ENCODE measurements at regions not wholly inside any gene's neighbourhood (a gene's known extent, or its start where the extent isn't known, plus 50 kb on each side); places are given as distances from the start of the nearest gene placed in this dataset.
"Not testable (repeated sequence)": the region's sequence is repeated elsewhere in the genome, so short reads cannot be mapped to it uniquely, and the experiment has no call there.

GRCh38 chr9:106218427-106218826 lies 524.1 kb downstream of the TMEM38B start:
- TF ChIP-seq POLR2A (IDR thresholded peaks at IDR 0.05) (no peak), CTCF (IDR thresholded peaks at IDR 0.05) (no peak), POLR2AphosphoS5 (IDR thresholded peaks at IDR 0.05) (no peak)
- intact Hi-C loops (cut with DNase I), result no loop called here
- Histone ChIP-seq H3K36me3 (no peaks in the 10 kb centered on the region), H3K27me3 (replicated peaks; ENCODE audit: insufficient read depth) (no peaks in the 10 kb centered on the region), H3K4me3 (no peak overlapping the region), H3K4me1 (replicated peaks) (no peaks in the 10 kb centered on the region), H3K27ac (no peak overlapping the region), H3K9me3 (no peaks in the 10 kb centered on the region)
- no peak for DNase-seq (ENCODE audit: low spot score)
- WGBS, result 77% methylated on average over 3 of the region's 3 CpGs

- no peaks in the 10 kb centered on the region for H3K36me3 ChIP-seq
- WGBS, result 83% methylated on average over 3 of the region's 3 CpGs
- H3K27ac ChIP-seq, result no peak overlapping the region
- TF ChIP-seq POLR2AphosphoS5 (IDR thresholded peaks at IDR 0.05), result no peak
- TF ChIP-seq CTCF (IDR thresholded peaks at IDR 0.05), result no peak
- TF ChIP-seq POLR2A (IDR thresholded peaks at IDR 0.05), result no peak
- intact Hi-C loops (cut with DNase I), result no loop called here
- DNase-seq (ENCODE audit: low spot score), result no peak
- no peak overlapping the region for H3K4me3 ChIP-seq
- H3K27me3 ChIP-seq (replicated peaks; ENCODE audit: insufficient read depth), result no peaks in the 10 kb centered on the region
- no peaks in the 10 kb centered on the region for H3K4me1 ChIP-seq (replicated peaks)
- no peaks in the 10 kb centered on the region for H3K9me3 ChIP-seq
Measured at GRCh38 chr9:106218854-106219253, 524.5 kb downstream of the TMEM38B start.

GRCh38 chr9:106220415-106220814 lies 526.1 kb downstream of the TMEM38B start:
- Histone ChIP-seq H3K4me3 (no peak overlapping the region), H3K36me3 (no peaks in the 10 kb centered on the region), H3K4me1 (replicated peaks) (no peaks in the 10 kb centered on the region), H3K27me3 (replicated peaks; ENCODE audit: insufficient read depth) (no peaks in the 10 kb centered on the region), H3K9me3 (no peaks in the 10 kb centered on the region), H3K27ac (no peak overlapping the region)
- no peak for DNase-seq (ENCODE audit: low spot score)
- TF ChIP-seq POLR2A (IDR thresholded peaks at IDR 0.05), result no peak
- TF ChIP-seq POLR2AphosphoS5 (IDR thresholded peaks at IDR 0.05), result no peak
- TF ChIP-seq CTCF (IDR thresholded peaks at IDR 0.05), result no peak
- intact Hi-C loops (cut with DNase I), result no loop called here
- 78% methylated on average over 5 of the region's 5 CpGs for WGBS

- TF ChIP-seq CTCF (IDR thresholded peaks at IDR 0.05) (no peak), POLR2AphosphoS5 (IDR thresholded peaks at IDR 0.05) (no peak), POLR2A (IDR thresholded peaks at IDR 0.05) (no peak)
- H3K36me3 ChIP-seq, result no peaks in the 10 kb centered on the region
- H3K4me1 ChIP-seq (replicated peaks), result no peaks in the 10 kb centered on the region
- WGBS, result 49% methylated on average over 3 of the region's 3 CpGs
- no peak for DNase-seq (ENCODE audit: low spot score)
- intact Hi-C loops (cut with DNase I), result no loop called here
- H3K27ac ChIP-seq, result no peak overlapping the region
- no peaks in the 10 kb centered on the region for H3K9me3 ChIP-seq
- H3K4me3 ChIP-seq, result no peak overlapping the region
- no peaks in the 10 kb centered on the region for H3K27me3 ChIP-seq (replicated peaks; ENCODE audit: insufficient read depth)
Measured at GRCh38 chr9:106228861-106229260, 534.5 kb downstream of the TMEM38B start.

GRCh38 chr9:106233116-106233515 lies 538.8 kb downstream of the TMEM38B start:
- no peaks in the 10 kb centered on the region for H3K36me3 ChIP-seq
- intact Hi-C loops (cut with DNase I), result no loop called here
- H3K4me1 ChIP-seq (replicated peaks), result no peaks in the 10 kb centered on the region
- no peaks in the 10 kb centered on the region for H3K27me3 ChIP-seq (replicated peaks; ENCODE audit: insufficient read depth)
- no peaks in the 10 kb centered on the region for H3K9me3 ChIP-seq
- no peak for TF ChIP-seq POLR2AphosphoS5 (IDR thresholded peaks at IDR 0.05)
- TF ChIP-seq POLR2A (IDR thresholded peaks at IDR 0.05), result no peak
- no peak for TF ChIP-seq CTCF (IDR thresholded peaks at IDR 0.05)
- no peak overlapping the region for H3K27ac ChIP-seq
- DNase-seq (ENCODE audit: low spot score), result no peak
- H3K4me3 ChIP-seq, result no peak overlapping the region

- WGBS, result 97% methylated on average over 10 of the region's 10 CpGs
- H3K27me3 ChIP-seq (replicated peaks; ENCODE audit: insufficient read depth); H3K4me1 ChIP-seq (replicated peaks); H3K4me3 ChIP-seq; DNase-seq (ENCODE audit: low spot score); H3K27ac ChIP-seq; H3K9me3 ChIP-seq; H3K36me3 ChIP-seq; intact Hi-C loops (cut with DNase I): not testable (repeated sequence)
Measured at GRCh38 chr9:106260908-106261307, 566.6 kb downstream of the TMEM38B start.
